AG09309 (cell line): ENCODE measurements at regions not wholly inside any gene's neighbourhood (a gene's known extent, or its start where the extent isn't known, plus 50 kb on each side); places are given as distances from the start of the nearest gene placed in this dataset.
"Not testable (repeated sequence)": the region's sequence is repeated elsewhere in the genome, so short reads cannot be mapped to it uniquely, and the experiment has no call there.

Experiments
- DNase-seq: peaks from one replicate; pipeline ENCODE4 v3.0.0-alpha.2; 2010; ENCODE audit warnings: low read depth
- H3K4me3 ChIP-seq: 2 replicates; pipeline ENCODE4 v1.5.1; 2011; ENCODE audit warnings: mild to moderate bottlenecking, low read depth, low read length, moderate library complexity; ENCODE audit not compliant: control insufficient read depth
- TF ChIP-seq, protein P1 (sequence below): IDR thresholded peaks from 2 replicates; pipeline ENCODE4 v1.5.1; 2011; ENCODE audit warnings: mild to moderate bottlenecking, low read depth, low read length, inconsistent platforms; ENCODE audit not compliant: insufficient read depth, control insufficient read depth; ENCODE audit errors: missing control alignments

GRCh38 chr2:23050388-23050787 lies 334.6 kb upstream of the KLHL29 start:
- no peak for DNase-seq
- H3K4me3 ChIP-seq = no peak overlapping the region

DNA sequence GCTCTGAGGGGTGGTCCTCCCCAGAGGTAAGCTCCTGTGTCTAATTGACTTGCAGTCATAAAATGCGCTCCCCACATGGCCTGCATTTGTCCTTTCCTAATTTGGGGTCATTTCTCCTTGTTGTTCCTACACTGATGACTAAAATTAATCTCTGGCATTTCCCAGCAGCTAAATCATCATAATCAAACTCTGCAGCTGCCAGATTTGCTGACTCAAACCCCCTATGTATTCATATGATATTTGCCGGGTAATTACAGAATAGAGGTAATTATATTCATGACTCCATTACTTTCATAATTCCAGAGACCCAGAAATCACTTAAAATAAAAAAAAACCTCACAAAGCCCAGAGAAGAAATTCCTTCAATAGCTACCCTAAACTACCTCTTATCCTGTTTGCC lies 331.4 kb upstream of the KLHL29 start:
- TF ChIP-seq, protein P1, sequence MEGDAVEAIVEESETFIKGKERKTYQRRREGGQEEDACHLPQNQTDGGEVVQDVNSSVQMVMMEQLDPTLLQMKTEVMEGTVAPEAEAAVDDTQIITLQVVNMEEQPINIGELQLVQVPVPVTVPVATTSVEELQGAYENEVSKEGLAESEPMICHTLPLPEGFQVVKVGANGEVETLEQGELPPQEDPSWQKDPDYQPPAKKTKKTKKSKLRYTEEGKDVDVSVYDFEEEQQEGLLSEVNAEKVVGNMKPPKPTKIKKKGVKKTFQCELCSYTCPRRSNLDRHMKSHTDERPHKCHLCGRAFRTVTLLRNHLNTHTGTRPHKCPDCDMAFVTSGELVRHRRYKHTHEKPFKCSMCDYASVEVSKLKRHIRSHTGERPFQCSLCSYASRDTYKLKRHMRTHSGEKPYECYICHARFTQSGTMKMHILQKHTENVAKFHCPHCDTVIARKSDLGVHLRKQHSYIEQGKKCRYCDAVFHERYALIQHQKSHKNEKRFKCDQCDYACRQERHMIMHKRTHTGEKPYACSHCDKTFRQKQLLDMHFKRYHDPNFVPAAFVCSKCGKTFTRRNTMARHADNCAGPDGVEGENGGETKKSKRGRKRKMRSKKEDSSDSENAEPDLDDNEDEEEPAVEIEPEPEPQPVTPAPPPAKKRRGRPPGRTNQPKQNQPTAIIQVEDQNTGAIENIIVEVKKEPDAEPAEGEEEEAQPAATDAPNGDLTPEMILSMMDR = no peak
- DNase-seq = no peak
- H3K4me3 ChIP-seq = no peak overlapping the region

More at GRCh38 chr2:23050388-23050787, 334.6 kb upstream of the KLHL29 start:
- TF ChIP-seq, protein P1 = no peak

- no peak for DNase-seq
- TF ChIP-seq, protein P1 = no peak
Observed at GRCh38 chr2:23055251-23055650, 329.7 kb upstream of the KLHL29 start.

DNA sequence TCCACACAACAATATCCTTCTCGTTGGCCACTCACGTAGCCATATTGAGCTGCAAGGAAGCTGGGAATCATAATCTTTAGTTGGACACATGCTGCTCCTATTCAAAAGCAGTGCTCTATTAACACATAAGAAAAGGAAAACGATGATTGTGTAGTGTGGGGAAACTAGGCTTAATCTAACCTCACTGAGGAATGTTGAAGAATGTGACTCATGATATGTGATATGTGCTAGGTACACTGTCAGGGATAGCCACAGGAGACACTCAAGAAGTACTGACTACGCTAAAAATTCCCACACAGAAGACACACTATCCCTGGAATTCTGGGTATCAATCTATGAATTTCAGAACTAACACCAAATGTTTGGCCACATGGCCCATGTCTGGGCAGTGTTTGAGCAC lies 328.1 kb upstream of the KLHL29 start:
- not testable (repeated sequence) for DNase-seq, H3K4me3 ChIP-seq

More at GRCh38 chr2:23055251-23055650, 329.7 kb upstream of the KLHL29 start:
- no peak overlapping the region for H3K4me3 ChIP-seq

DNA sequence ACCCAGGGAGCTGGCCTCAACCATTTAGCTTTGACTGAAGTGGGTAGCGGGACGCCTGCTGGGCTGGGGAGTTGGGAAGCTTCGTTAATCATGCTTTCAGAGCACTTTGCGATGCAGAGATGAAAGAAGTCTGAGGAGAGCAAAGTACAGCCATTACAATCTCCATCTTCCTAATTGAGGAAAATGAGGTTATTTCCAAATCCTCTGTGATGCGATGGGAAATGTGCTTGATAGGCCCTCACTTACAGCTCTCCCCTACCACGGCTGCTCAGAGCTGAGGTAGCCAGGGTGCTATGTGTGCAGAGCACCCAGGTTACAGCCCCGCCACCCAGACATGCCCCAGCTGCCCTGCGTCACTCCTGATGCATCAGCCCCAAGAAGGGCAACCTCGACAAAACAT lies 326.5 kb upstream of the KLHL29 start:
- TF ChIP-seq, protein P1 = no peak
- no peak for DNase-seq
- no peak overlapping the region for H3K4me3 ChIP-seq

DNA sequence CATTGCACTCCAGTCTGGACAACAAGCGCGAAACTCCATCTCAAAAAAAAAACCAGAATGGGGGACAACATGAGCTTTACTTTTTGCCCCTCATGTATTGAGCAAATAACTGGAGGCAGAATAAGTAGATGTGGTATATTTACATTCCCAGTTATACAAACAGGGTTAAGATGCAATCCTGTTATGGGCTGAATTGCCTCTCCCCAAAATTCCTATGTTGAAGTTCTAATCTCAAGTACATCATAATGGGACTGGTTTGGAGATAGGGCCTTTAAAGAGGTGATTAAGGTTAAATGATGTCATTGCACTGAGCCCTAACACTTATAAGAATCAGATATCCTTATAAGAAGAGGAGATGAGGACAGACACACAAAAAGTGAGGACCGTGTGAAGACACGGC lies 319.8 kb upstream of the KLHL29 start:
- DNase-seq = no peak
- TF ChIP-seq, protein P1 = no peak
- no peak overlapping the region for H3K4me3 ChIP-seq

DNA sequence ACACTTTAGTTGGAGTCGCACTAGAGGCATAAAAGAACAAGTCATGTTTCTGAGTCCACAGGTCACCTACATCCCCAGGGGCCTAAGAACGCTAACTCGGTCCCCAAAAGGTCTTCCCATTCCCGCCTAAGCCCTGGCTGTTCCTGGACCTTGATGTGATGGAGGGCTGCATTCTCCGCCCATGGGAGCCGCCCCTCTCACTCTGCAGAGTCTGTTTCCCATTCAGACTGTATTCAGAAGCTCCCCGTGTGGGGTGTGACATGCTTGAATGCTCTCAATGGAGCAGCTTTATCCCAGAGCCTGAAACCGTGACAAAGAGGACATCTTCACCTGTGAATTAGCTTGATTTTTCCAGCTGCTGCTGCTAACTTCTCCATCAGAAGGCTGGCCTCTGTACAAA lies 319.0 kb upstream of the KLHL29 start:
- H3K4me3 ChIP-seq = no peak overlapping the region
- TF ChIP-seq, protein P1 = no peak
- no peak for DNase-seq

DNA sequence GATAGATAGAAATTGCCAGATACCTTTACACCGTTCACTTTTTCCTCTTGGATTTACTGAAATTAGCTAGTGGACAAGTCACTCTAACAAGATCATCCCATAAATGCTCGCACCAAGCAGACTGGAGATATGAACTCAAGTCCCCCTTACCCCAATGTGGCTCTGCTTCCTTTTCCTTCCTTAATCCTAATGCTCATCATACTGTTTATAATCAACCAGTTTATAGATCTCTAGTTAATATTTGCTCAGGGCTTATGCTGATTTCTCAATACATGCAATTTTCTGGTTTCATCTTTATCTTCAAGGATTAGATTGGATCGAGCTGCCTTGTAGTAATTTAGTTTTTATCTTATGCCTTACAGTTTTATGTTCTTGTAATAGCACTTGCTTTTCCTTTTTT lies 318.3 kb upstream of the KLHL29 start:
- H3K4me3 ChIP-seq = no peak overlapping the region
- TF ChIP-seq, protein P1 = no peak
- DNase-seq = no peak
